ENCODE measurements at regions not wholly inside any gene's neighbourhood (a gene's known extent, or its start where the extent isn't known, plus 50 kb on each side); places are given as distances from the start of the nearest gene placed in this dataset.

DNA sequence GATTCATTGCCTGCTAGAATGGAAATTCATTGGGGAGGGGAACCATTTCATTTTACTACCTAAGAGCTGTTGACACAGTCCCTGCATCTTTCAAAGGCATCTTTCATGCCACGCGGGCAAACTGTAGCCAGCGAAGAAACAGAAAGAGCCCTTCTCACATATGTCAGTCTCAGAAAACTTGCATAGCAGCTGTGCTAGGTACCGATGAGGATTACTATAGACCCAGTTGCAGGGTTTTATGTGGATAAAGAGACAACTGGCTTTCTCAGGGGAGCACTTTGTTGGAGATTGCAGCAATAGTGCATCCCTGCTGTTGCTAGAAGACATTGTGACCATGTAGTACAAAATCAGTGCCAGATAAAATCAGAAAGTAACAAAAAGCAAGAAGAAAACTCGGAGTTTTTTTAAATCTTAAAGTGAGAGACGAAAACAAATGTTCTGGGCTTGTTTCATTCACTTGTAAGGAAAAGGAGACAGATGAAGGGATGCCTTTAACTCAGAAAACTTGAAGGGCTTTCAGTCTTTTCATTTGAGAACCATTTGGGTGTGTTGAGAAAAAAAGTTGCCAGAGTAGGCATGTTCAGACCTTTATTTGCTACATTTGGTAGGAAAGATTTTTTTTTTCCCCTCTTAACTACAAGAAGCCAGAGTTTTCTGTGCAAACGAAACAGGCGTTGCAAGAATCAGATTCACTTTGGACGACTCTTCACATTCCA, 804.1 kb downstream of the USP25 start:
- Histone ChIP-seq H3K4me3 (ENCODE audit: insufficient read depth, low read length) (peak overlapping the region; percentile 70), H3K4me2 (ENCODE audit: insufficient read depth, low read length) (peak overlapping the region; percentile 96), H3K9me3 (ENCODE audit: low read depth, low read length) (no peaks in the 10 kb centered on the region), H3K27ac (ENCODE audit: low read depth, low read length) (peak overlapping the region; percentile 96), H3K36me3 (ENCODE audit: insufficient read depth, low read length) (no peaks in the 10 kb centered on the region), H3K4me1 (ENCODE audit: insufficient read depth, low read length) (peaks cover 30% of the 10 kb centered on the region), H3K27me3 (ENCODE audit: insufficient read depth, low read length) (no peaks in the 10 kb centered on the region), H2AFZ (ENCODE audit: low read length) (peak overlapping the region; percentile 82), H4K20me1 (ENCODE audit: insufficient read depth, low read length) (no peaks in the 10 kb centered on the region), H3K79me2 (ENCODE audit: insufficient read depth, low read length) (peaks cover 26% of the 10 kb centered on the region)
- no peak for TF ChIP-seq CTCF (IDR thresholded peaks at IDR 0.05; ENCODE audit: extremely low read depth, low read depth, low read length)
- no peak for DNase-seq (ENCODE audit: insufficient read length, low spot score, missing footprints)

DNA sequence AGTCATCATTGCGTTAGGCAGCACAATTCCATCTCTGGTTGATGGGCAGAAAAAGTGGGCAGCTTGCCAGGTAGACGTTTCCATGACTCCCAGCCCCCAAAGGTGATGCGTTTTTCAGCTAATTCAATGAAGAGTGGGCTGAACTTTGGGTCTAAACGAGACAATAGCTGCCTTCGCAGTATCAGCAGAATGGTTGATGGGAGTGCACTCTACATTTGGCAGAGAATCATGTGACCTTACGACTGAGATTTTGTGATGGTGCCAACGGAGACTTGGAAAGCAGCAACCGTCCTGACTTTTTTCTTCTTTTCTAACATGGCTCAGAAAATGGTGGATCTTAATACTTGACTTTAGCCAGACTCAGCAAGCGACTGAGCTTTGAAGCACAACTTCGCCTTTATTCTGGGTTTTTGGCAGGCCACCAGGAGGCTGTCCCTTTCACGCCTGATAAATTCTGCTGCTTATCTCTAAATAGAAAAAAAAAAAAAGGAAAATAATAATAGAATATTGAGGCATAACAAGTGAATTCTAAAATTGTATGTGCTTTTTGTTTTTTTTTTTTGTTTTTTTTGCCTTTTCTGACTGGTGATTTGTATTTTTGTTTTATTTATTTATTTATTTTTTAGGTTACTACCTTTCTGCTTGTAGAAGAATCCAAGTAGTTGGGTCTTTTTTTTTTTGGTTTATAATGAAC, 804.8 kb downstream of the USP25 start:
- H3K4me1 ChIP-seq (ENCODE audit: insufficient read depth, low read length) = peaks cover 30% of the 10 kb centered on the region
- peak overlapping the region; percentile 96 for H3K27ac ChIP-seq (ENCODE audit: low read depth, low read length)
- DNase-seq (ENCODE audit: insufficient read length, low spot score, missing footprints) = no peak

GRCh38 chr21:16535102-16535422, 805.3 kb downstream of the USP25 start:
- TF ChIP-seq CTCF (IDR thresholded peaks at IDR 0.05; ENCODE audit: extremely low read depth, low read depth, low read length) = no peak
- H3K4me1 ChIP-seq (ENCODE audit: insufficient read depth, low read length) = peaks cover 30% of the 10 kb centered on the region
- H3K36me3 ChIP-seq (ENCODE audit: insufficient read depth, low read length) = peaks cover 4% of the 10 kb centered on the region
- H2AFZ ChIP-seq (ENCODE audit: low read length) = peak overlapping the region; percentile 76
- H3K9me3 ChIP-seq (ENCODE audit: low read depth, low read length) = no peaks in the 10 kb centered on the region
- H3K4me2 ChIP-seq (ENCODE audit: insufficient read depth, low read length) = peak overlapping the region; percentile 96
- DNase-seq (ENCODE audit: insufficient read length, low spot score, missing footprints) = no peak
- peak overlapping the region; percentile 96 for H3K27ac ChIP-seq (ENCODE audit: low read depth, low read length)
- no peaks in the 10 kb centered on the region for H4K20me1 ChIP-seq (ENCODE audit: insufficient read depth, low read length)
- H3K4me3 ChIP-seq (ENCODE audit: insufficient read depth, low read length) = peak overlapping the region; percentile 75
- peaks cover 36% of the 10 kb centered on the region for H3K79me2 ChIP-seq (ENCODE audit: insufficient read depth, low read length)
- no peaks in the 10 kb centered on the region for H3K27me3 ChIP-seq (ENCODE audit: insufficient read depth, low read length)

More for the DNA sequence above, 804.8 kb downstream of the USP25 start:
- no peaks in the 10 kb centered on the region for H3K27me3 ChIP-seq (ENCODE audit: insufficient read depth, low read length)
- peak overlapping the region; percentile 82 for H2AFZ ChIP-seq (ENCODE audit: low read length)
- H4K20me1 ChIP-seq (ENCODE audit: insufficient read depth, low read length) = no peaks in the 10 kb centered on the region
- TF ChIP-seq CTCF (IDR thresholded peaks at IDR 0.05; ENCODE audit: extremely low read depth, low read depth, low read length) = no peak
- peaks cover 33% of the 10 kb centered on the region for H3K79me2 ChIP-seq (ENCODE audit: insufficient read depth, low read length)
- H3K36me3 ChIP-seq (ENCODE audit: insufficient read depth, low read length) = peaks cover under 1% of the 10 kb centered on the region
- no peaks in the 10 kb centered on the region for H3K9me3 ChIP-seq (ENCODE audit: low read depth, low read length)
- H3K4me3 ChIP-seq (ENCODE audit: insufficient read depth, low read length) = peak overlapping the region; percentile 75
- peak overlapping the region; percentile 96 for H3K4me2 ChIP-seq (ENCODE audit: insufficient read depth, low read length)

DNA sequence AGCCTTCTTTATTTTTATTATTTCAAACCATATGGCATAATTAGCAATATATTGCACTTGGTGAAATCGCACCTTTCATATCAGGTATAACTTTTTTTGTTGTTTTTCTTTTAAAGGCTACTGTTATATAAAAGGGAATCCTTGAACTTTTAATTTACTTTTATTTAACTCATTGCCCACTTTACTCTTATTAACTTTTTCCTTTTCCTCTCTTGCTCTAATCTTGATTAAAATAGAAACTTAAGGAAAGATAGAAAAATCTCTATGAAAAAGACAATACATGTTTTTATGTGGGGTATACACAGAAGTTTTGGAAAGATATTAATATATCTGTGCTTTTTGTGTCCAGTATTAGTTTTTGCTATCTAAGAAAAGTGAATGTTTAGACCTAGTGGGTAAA, 805.8 kb downstream of the USP25 start:
- H3K79me2 ChIP-seq (ENCODE audit: insufficient read depth, low read length) = peaks cover 36% of the 10 kb centered on the region
- H3K4me1 ChIP-seq (ENCODE audit: insufficient read depth, low read length) = peaks cover 30% of the 10 kb centered on the region
- H3K27ac ChIP-seq (ENCODE audit: low read depth, low read length) = peak overlapping the region; percentile 96
- peak overlapping the region; percentile 75 for H3K4me3 ChIP-seq (ENCODE audit: insufficient read depth, low read length)
- no peak overlapping the region for H2AFZ ChIP-seq (ENCODE audit: low read length)
- no peaks in the 10 kb centered on the region for H3K27me3 ChIP-seq (ENCODE audit: insufficient read depth, low read length)
- peak overlapping the region; percentile 96 for H3K4me2 ChIP-seq (ENCODE audit: insufficient read depth, low read length)
- H3K9me3 ChIP-seq (ENCODE audit: low read depth, low read length) = no peaks in the 10 kb centered on the region
- H3K36me3 ChIP-seq (ENCODE audit: insufficient read depth, low read length) = peaks cover 4% of the 10 kb centered on the region
- no peaks in the 10 kb centered on the region for H4K20me1 ChIP-seq (ENCODE audit: insufficient read depth, low read length)
- DNase-seq (ENCODE audit: insufficient read length, low spot score, missing footprints) = no peak
- TF ChIP-seq CTCF (IDR thresholded peaks at IDR 0.05; ENCODE audit: extremely low read depth, low read depth, low read length) = no peak
